Mucosa of descending colon (tissue), 3 donors: ENCODE measurements at regions not wholly inside any gene's neighbourhood (a gene's known extent, or its start where the extent isn't known, plus 50 kb on each side); places are given as distances from the start of the nearest gene placed in this dataset.

Source experiments
- ATAC-seq: fragments of 200-7000 bp; cut with Tn5 transposase; one replicate; pipeline ENCODE4 v1.9.1; 2020; ENCODE audit warnings: mild to moderate bottlenecking, moderate library complexity
- DNase-seq, 3 donors: peaks; one replicate each; pipeline ENCODE4 v3.0.0-alpha.2; 2020
- H3K36me3 ChIP-seq: fragments of 200-600 bp; one replicate; pipeline ENCODE4 v1.8.0; 2021; ENCODE audit warnings: low read depth, mild to moderate bottlenecking
- H3K4me1 ChIP-seq: fragments of 200-600 bp; one replicate; pipeline ENCODE4 v1.8.0; 2021; ENCODE audit warnings: low read depth, mild to moderate bottlenecking
- H3K4me3 ChIP-seq: fragments of 200-600 bp; one replicate; pipeline ENCODE4 v1.8.0; 2021; ENCODE audit warnings: mild to moderate bottlenecking
- H3K9me3 ChIP-seq: fragments of 200-600 bp; one replicate; pipeline ENCODE4 v1.8.0; 2021; ENCODE audit warnings: mild to moderate bottlenecking
- intact Hi-C, 2 donors: fragments of 100-400 bp; cut with DNase I in 1 of 2; cut with micrococcal nuclease in 1 of 2; formaldehyde crosslinking; loops; one replicate each; pipeline versions ENCODE4 v1.11.0 to v1.11.1; 2022; cut with DNase I, micrococcal nuclease
- TF ChIP-seq, protein P1 (sequence below): fragments of 200-600 bp; IDR thresholded peaks from one replicate; pipeline ENCODE4 v1.8.0; 2022; ENCODE audit warnings: antibody characterized with exemption, mild to moderate bottlenecking
- donor health status: DM: no; HTN: no; CAD: no; lungs with moderate emphysema.
- donor health status: DM: no; HTN: no; CAD: no.
- donor health status: DM: no; HTN: yes; CAD: no.

DNA sequence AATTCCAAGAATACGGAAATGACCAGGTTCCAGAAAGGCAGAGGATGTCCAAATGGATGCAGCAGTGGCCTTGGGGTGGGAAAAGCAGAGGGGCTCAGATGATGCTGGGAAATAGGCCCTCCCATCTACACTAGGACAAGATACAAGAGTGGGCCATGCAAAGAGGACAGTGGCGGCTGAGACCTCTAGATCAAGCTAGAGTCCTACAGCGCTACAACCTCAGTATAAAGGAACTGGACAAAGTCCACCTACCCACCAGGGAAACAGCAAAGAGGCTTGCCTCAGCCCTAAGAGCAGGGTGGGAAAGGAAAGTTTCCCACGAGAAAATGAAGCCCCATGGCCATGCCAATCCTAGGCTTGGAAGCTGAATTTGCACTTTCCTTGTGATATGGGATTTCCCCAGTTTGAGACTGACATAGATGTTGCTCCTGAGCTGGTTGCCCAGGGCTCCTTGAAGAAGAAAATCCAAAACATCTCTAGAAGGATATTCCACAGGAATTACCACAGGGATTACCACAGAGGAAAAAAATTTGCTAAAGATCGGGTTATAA lies 282.2 kb downstream of the MREG start:
- TF ChIP-seq, protein P1, sequence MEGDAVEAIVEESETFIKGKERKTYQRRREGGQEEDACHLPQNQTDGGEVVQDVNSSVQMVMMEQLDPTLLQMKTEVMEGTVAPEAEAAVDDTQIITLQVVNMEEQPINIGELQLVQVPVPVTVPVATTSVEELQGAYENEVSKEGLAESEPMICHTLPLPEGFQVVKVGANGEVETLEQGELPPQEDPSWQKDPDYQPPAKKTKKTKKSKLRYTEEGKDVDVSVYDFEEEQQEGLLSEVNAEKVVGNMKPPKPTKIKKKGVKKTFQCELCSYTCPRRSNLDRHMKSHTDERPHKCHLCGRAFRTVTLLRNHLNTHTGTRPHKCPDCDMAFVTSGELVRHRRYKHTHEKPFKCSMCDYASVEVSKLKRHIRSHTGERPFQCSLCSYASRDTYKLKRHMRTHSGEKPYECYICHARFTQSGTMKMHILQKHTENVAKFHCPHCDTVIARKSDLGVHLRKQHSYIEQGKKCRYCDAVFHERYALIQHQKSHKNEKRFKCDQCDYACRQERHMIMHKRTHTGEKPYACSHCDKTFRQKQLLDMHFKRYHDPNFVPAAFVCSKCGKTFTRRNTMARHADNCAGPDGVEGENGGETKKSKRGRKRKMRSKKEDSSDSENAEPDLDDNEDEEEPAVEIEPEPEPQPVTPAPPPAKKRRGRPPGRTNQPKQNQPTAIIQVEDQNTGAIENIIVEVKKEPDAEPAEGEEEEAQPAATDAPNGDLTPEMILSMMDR: no peak
- ATAC-seq (no peak), DNase-seq (no peak)
- intact Hi-C loops: no loop called here
- Histone ChIP-seq H3K9me3 (no peaks in the 10 kb centered on the region), H3K4me1 (no peaks in the 10 kb centered on the region), H3K4me3 (no peak overlapping the region), H3K36me3 (no peaks in the 10 kb centered on the region)

DNA sequence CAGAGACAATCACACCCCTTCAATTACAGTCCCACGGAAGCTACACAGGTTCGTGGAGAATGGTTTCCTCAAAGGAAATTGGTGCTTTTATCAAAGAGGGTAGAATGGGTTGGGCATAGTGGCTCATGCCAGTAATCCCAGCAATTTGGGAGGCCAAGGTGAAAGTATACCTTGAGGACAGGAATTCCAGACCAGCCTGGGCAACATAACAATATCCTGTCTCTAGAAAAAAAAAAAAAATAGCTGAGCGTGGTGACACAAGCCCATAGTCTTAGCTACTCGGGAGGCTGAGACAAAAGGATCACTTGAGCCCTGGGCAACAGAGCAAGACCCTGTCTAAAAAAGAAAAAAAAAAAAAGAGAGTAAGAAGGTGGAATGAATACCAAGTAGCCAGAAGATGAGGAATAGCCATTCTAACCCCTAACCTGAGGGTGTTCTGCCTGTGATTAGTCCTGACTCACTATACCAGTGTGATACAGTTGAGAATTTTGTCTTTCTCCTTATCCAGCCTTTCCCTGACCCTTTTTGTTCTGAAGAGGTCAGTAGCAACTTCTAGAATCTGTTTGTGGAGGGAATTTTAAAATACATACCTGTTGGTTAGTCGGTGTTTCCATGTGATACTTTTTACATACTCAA lies 283.2 kb downstream of the MREG start:
- DNase-seq (no peak), ATAC-seq (no peak)
- no peaks in the 10 kb centered on the region for H3K9me3 ChIP-seq
- no peak overlapping the region for H3K4me3 ChIP-seq
- H3K36me3 ChIP-seq: no peaks in the 10 kb centered on the region
- TF ChIP-seq, protein P1: no peak
- no peaks in the 10 kb centered on the region for H3K4me1 ChIP-seq
- intact Hi-C loops: no loop called here

DNA sequence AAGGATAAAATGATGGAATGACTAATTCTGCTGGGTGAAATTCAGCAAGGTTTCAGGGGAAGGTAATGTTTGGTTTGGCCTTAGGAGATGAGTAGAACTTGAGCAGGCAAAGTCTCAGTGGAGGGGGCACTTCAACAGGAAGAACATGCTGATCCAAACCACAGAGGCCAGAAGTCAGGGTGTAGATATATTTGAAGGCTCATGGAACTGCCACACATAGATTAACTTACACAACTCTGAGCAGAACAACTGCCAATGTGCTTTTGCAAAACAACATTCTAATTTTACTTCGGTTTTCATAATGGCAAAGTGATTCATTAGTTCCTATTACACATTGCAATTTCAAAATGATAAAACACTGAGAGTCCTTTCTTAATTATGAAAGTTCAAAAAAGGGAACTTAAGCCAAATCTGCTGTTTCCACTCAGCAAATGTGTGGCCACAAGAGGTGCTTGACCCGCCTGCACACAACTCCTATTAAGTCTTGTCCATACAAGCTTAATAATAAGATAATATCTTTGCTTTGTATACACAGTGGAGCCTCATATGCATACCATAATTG lies 284.8 kb downstream of the MREG start:
- intact Hi-C loops: no loop called here
- TF ChIP-seq, protein P1: no peak
- ATAC-seq (peak; percentile 29), DNase-seq (no peak)
- Histone ChIP-seq H3K36me3 (no peaks in the 10 kb centered on the region), H3K4me3 (no peak overlapping the region), H3K4me1 (no peaks in the 10 kb centered on the region), H3K9me3 (no peaks in the 10 kb centered on the region)

DNA sequence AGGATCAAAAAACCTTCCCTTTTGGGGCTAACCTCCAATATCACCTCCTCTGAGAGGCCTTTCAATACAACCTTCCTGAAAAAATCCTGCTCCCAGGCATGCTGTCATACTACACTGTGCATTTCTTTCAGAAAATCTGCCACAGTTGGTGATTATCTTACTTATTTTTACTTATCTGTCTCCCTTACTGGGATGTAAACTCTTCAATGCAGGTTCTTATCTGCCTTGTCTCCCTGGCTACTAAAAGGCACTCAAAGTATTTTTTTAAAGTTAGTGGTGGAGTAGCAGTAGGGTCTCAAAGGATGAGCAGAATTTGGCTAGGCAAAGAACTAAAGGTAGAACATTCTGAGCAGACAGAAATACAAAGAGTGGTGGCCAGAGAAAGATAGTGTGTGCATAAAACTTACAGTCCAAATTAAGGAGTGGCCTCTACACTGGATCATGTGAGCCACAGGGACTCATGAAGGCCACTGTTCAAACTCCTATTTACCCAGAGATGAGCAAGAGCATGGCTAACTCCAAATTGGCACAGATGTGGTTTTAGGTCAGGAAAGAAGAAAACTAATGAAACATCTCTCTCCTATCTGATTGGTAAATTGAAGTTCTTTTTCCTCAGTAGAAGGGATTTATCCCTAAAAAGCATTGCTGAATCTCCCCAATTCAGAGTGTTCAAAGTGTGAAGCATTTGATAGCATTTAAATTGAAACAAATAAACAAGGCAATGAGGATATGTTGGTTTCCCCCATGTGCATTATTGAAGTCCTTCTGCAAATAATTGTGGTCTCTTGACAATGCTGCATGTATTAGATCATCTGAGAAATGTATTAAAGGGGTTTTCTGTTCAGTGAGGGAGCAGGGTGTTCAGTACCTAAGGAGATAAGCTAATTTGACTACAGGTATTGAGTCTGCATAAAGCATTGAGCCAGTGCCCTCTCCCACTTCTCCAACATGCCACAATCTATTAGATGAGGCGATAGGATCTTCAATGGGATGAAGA lies 285.5 kb downstream of the MREG start:
- no peak for ATAC-seq
- no peaks in the 10 kb centered on the region for H3K36me3 ChIP-seq
- H3K4me3 ChIP-seq: no peak overlapping the region
- TF ChIP-seq, protein P1: no peak
- H3K4me1 ChIP-seq: no peaks in the 10 kb centered on the region
- DNase-seq: no peak
- intact Hi-C loops: no loop called here
- no peaks in the 10 kb centered on the region for H3K9me3 ChIP-seq

DNA sequence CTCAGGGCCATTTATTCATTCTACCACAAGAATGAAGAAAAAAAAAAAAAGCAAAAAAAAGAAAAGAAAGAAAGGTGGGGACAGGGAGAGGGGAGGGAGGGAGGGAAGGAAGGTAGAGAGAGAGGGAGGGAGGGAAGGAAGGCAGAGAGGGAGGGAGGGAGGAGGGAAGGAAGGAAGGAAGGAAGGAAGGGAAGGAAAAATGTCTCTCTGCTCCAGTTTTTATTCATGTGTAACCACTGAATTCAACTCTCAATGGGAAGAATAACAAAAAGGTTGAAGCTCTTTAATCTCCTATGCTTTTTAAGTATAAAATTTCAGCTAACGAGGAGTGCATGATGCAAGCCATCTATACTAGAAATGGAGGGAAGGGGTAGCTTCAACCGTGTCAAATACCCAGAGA lies 287.3 kb downstream of the MREG start:
- H3K4me3 ChIP-seq: no peak overlapping the region

More for the DNA sequence above, 287.3 kb downstream of the MREG start:
- intact Hi-C loops: no loop called here
- no peaks in the 10 kb centered on the region for H3K4me1 ChIP-seq
- TF ChIP-seq, protein P1: no peak
- H3K9me3 ChIP-seq: no peaks in the 10 kb centered on the region
- H3K36me3 ChIP-seq: no peaks in the 10 kb centered on the region
- ATAC-seq: no peak
- no peak for DNase-seq
